ENCODE measurements at regions not wholly inside any gene's neighbourhood (a gene's known extent, or its start where the extent isn't known, plus 50 kb on each side); places are given as distances from the start of the nearest gene placed in this dataset.

GRCh38 chr16:13359835-13360234, 458.4 kb downstream of the SHISA9 start:
- TF ChIP-seq CTCF (conservative IDR thresholded peaks at IDR 0.05; ENCODE audit: low read depth, low read length), result no peak

GRCh38 chr16:13372421-13372820, 471.0 kb downstream of the SHISA9 start:
- H3K4me1 ChIP-seq (ENCODE audit: low read depth, poor library complexity, severe bottlenecking), result no peaks in the 10 kb centered on the region
- no peak overlapping the region for H3K9ac ChIP-seq
- no peak overlapping the region for H2AFZ ChIP-seq (ENCODE audit: low read depth)
- H3K79me2 ChIP-seq (ENCODE audit: insufficient read depth, low read depth), result no peaks in the 10 kb centered on the region
- no peak overlapping the region for H3K27ac ChIP-seq
- no peaks in the 10 kb centered on the region for H4K20me1 ChIP-seq (ENCODE audit: insufficient read depth)
- H3K36me3 ChIP-seq (ENCODE audit: insufficient read depth), result no peaks in the 10 kb centered on the region
- H3K4me2 ChIP-seq, result no peak overlapping the region
- no peaks in the 10 kb centered on the region for H3K27me3 ChIP-seq (ENCODE audit: insufficient read depth, low read depth)
- TF ChIP-seq CTCF (conservative IDR thresholded peaks at IDR 0.05; ENCODE audit: low read depth, low read length), result no peak
- no peak overlapping the region for H3K4me3 ChIP-seq (IDR thresholded peaks at IDR 0.05; ENCODE audit: insufficient read depth, low read depth, low read length)

More at GRCh38 chr16:13359835-13360234, 458.4 kb downstream of the SHISA9 start:
- H3K36me3 ChIP-seq (ENCODE audit: insufficient read depth), result no peaks in the 10 kb centered on the region
- no peak overlapping the region for H3K9ac ChIP-seq
- H3K27me3 ChIP-seq (ENCODE audit: insufficient read depth, low read depth), result no peaks in the 10 kb centered on the region
- no peak overlapping the region for H2AFZ ChIP-seq (ENCODE audit: low read depth)
- H3K79me2 ChIP-seq (ENCODE audit: insufficient read depth, low read depth), result no peaks in the 10 kb centered on the region
- no peak overlapping the region for H3K27ac ChIP-seq
- H3K4me3 ChIP-seq (IDR thresholded peaks at IDR 0.05; ENCODE audit: insufficient read depth, low read depth, low read length), result no peak overlapping the region
- H3K4me1 ChIP-seq (ENCODE audit: low read depth, poor library complexity, severe bottlenecking), result no peaks in the 10 kb centered on the region
- no peak overlapping the region for H3K4me2 ChIP-seq
- no peaks in the 10 kb centered on the region for H4K20me1 ChIP-seq (ENCODE audit: insufficient read depth)

- Histone ChIP-seq H3K79me2 (ENCODE audit: insufficient read depth, low read depth) (no peaks in the 10 kb centered on the region), H3K4me2 (no peak overlapping the region), H4K20me1 (ENCODE audit: insufficient read depth) (no peaks in the 10 kb centered on the region), H3K27me3 (ENCODE audit: insufficient read depth, low read depth) (no peaks in the 10 kb centered on the region), H3K27ac (no peak overlapping the region), H3K9ac (no peak overlapping the region), H3K4me1 (ENCODE audit: low read depth, poor library complexity, severe bottlenecking) (no peaks in the 10 kb centered on the region), H3K36me3 (ENCODE audit: insufficient read depth) (no peaks in the 10 kb centered on the region), H3K4me3 (IDR thresholded peaks at IDR 0.05; ENCODE audit: insufficient read depth, low read depth, low read length) (no peak overlapping the region), H2AFZ (ENCODE audit: low read depth) (no peak overlapping the region)
- no peak for TF ChIP-seq CTCF (conservative IDR thresholded peaks at IDR 0.05; ENCODE audit: low read depth, low read length)
Observed at GRCh38 chr16:13376174-13376573, 474.8 kb downstream of the SHISA9 start.

- Histone ChIP-seq H3K27ac (no peak overlapping the region), H4K20me1 (ENCODE audit: insufficient read depth) (no peaks in the 10 kb centered on the region), H3K4me2 (no peak overlapping the region), H3K79me2 (ENCODE audit: insufficient read depth, low read depth) (no peaks in the 10 kb centered on the region), H2AFZ (ENCODE audit: low read depth) (no peak overlapping the region), H3K27me3 (ENCODE audit: insufficient read depth, low read depth) (no peaks in the 10 kb centered on the region), H3K9ac (no peak overlapping the region), H3K4me3 (IDR thresholded peaks at IDR 0.05; ENCODE audit: insufficient read depth, low read depth, low read length) (no peak overlapping the region), H3K36me3 (ENCODE audit: insufficient read depth) (no peaks in the 10 kb centered on the region), H3K4me1 (ENCODE audit: low read depth, poor library complexity, severe bottlenecking) (no peaks in the 10 kb centered on the region)
- TF ChIP-seq CTCF (conservative IDR thresholded peaks at IDR 0.05; ENCODE audit: low read depth, low read length), result no peak
Observed at GRCh38 chr16:13377143-13377542, 475.7 kb downstream of the SHISA9 start.

Measured in KMS-11 (cell line).